ENCODE measurements at regions not wholly inside any gene's neighbourhood (a gene's known extent, or its start where the extent isn't known, plus 50 kb on each side); places are given as distances from the start of the nearest gene placed in this dataset.

DNA sequence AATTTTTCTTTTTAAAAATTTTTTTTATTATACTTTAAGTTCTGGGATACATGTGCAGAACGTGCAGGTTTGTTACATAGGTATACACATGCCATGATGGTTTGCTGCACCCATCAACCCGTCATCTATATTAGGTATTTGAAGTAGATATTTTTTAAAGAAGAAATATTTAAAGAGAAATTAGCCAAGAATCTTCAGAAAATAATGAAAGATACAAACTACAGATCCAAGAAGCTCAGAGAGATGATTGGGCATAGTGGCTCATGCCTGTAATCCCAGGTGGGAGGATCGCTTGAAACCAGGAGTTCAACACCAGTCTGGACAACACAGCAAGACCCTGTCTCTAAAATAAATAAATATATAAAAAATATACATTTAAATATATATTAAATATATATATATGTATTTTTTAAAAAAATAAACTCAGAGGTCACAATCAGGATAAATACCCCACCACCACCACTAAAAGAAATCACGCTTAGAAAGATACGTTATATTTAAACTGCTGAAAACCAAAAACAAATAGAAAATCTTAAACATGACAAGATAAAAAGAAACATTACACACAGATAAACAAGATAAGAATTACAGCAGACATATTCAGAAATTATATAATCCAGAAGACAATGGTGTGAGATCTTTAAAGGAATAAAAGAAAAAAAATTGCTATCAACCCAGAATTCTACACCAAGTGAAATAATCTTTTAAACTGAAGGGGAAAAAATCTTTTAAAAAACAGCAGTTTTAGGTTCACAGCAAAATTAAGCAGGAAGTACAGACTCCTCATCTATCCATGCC is 57.5 kb downstream of the CSF2 start:
- TF ChIP-seq, protein P1, sequence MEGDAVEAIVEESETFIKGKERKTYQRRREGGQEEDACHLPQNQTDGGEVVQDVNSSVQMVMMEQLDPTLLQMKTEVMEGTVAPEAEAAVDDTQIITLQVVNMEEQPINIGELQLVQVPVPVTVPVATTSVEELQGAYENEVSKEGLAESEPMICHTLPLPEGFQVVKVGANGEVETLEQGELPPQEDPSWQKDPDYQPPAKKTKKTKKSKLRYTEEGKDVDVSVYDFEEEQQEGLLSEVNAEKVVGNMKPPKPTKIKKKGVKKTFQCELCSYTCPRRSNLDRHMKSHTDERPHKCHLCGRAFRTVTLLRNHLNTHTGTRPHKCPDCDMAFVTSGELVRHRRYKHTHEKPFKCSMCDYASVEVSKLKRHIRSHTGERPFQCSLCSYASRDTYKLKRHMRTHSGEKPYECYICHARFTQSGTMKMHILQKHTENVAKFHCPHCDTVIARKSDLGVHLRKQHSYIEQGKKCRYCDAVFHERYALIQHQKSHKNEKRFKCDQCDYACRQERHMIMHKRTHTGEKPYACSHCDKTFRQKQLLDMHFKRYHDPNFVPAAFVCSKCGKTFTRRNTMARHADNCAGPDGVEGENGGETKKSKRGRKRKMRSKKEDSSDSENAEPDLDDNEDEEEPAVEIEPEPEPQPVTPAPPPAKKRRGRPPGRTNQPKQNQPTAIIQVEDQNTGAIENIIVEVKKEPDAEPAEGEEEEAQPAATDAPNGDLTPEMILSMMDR (conservative IDR thresholded peaks at IDR 0.05), result no peak
- no peak overlapping the region for H3K27ac ChIP-seq

DNA sequence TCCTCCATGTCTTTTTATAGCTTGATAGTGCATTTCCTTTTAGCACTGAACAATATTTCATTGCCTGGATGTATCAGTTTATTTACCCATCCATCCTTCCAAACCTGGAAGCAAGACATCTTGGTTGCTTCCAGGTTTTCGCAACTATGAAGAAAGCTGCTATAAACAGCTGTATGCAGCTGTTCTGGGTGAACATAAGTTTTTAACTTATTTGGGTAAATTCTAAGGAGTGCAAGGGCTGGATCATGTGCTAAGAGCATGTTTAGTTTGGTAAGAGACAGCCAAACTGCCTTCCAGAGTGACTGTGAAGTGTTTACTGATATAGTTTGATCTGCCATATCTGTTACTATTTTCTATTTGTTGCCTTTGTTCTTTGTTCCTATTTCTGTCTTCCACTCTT is 58.5 kb downstream of the CSF2 start:
- H3K27ac ChIP-seq, result no peak overlapping the region
- TF ChIP-seq, protein P1 (conservative IDR thresholded peaks at IDR 0.05), result no peak

DNA sequence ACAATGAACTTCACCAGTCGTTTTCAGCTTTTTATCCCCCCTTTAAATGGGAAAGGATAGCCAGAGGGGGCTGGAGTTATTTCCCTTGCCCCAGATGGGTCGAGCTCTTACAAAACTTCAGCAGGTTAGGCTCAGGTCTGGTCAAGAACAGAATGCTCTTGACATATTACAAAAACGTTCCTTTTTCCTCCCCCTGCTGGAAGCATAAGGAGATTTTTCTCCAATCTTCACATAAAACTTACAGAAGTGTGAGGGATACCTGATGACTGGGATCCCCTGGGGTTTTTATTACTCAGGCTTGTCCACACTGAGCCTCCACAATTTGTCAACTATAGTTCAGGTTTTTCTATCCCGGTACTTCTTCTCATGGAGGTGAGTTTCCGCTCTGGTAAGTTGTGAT is 60.8 kb downstream of the CSF2 start:
- TF ChIP-seq, protein P1 (conservative IDR thresholded peaks at IDR 0.05), result peak; percentile 46
- H3K27ac ChIP-seq, result no peak overlapping the region

DNA sequence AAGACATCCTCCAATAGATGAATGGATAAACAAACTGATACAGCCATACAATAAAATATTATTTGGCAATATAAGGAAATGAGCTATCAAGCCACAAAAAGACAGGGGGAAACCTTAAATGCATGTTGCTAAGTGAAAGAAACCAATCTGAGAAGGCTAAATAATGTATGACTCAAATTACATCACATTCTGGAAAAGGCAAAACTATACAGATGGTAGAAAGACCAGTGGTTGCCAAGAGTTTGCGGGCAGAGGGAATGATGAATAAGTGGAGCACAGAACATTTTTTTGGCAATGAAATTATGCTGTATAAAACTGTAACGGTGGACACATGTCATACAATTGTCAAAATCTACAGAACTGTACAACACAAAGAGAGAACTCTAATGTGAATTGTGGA is 63.3 kb downstream of the CSF2 start:
- TF ChIP-seq, protein P1 (conservative IDR thresholded peaks at IDR 0.05), result no peak

DNA sequence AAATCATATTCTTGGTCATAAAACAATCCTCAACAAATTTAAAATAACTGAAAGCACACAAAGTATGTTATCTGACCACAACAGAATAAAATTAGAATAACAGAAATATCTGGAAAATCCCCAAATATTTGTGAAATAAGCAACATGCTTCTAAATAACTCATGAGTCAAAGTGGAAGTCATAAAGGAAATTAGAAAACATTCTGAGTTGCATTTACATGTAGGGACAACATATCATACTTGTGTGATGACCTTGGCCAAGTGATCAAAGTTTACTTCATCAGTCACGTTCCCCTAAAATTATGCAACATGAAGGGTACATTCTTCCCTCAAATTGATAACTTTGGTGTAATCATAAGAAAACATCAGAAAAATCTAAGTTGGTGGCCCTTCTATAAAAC is 64.7 kb downstream of the CSF2 start:
- no peak overlapping the region for H3K27ac ChIP-seq
- TF ChIP-seq, protein P1 (conservative IDR thresholded peaks at IDR 0.05), result no peak

More for the DNA sequence above, 63.3 kb downstream of the CSF2 start:
- H3K27ac ChIP-seq, result no peak overlapping the region

Measured in VCaP (cell line).